ENCODE measurements at regions not wholly inside any gene's neighbourhood (a gene's known extent, or its start where the extent isn't known, plus 50 kb on each side); places are given as distances from the start of the nearest gene placed in this dataset.

GRCh38 chr18:38077229-38077628 lies 511.6 kb upstream of the CELF4 start:
- DNase-seq (ENCODE audit: low spot score): no peak

GRCh38 chr18:38076346-38077070 lies 510.9 kb upstream of the CELF4 start:
- no peak for DNase-seq (ENCODE audit: low spot score)

- DNase-seq (ENCODE audit: low spot score): no peak
These were observed 508.8 kb upstream of the CELF4 start for GRCh38 chr18:38074298-38074876.

- no peak for DNase-seq (ENCODE audit: low spot score)
These were observed 502.2 kb upstream of the CELF4 start for GRCh38 chr18:38067821-38068220.

GRCh38 chr18:38067086-38067485 lies 501.5 kb upstream of the CELF4 start:
- no peak for DNase-seq (ENCODE audit: low spot score)

GRCh38 chr18:38052879-38053590 lies 487.4 kb upstream of the CELF4 start:
- DNase-seq (ENCODE audit: low spot score): no peak

- no peak for DNase-seq (ENCODE audit: low spot score)
These were observed 482.2 kb upstream of the CELF4 start for GRCh38 chr18:38047820-38048219.

GRCh38 chr18:38046651-38047050 lies 481.1 kb upstream of the CELF4 start:
- DNase-seq (ENCODE audit: low spot score): no peak

GRCh38 chr18:38045845-38046244 lies 480.2 kb upstream of the CELF4 start:
- DNase-seq (ENCODE audit: low spot score): no peak

- no peak for DNase-seq (ENCODE audit: low spot score)
These were observed 476.8 kb upstream of the CELF4 start for GRCh38 chr18:38042211-38042890.

GRCh38 chr18:38038242-38038641 lies 472.6 kb upstream of the CELF4 start:
- DNase-seq (ENCODE audit: low spot score): no peak

GRCh38 chr18:38035193-38035592 lies 469.6 kb upstream of the CELF4 start:
- DNase-seq (ENCODE audit: low spot score): no peak

- DNase-seq (ENCODE audit: low spot score): no peak
These were observed 467.7 kb upstream of the CELF4 start for GRCh38 chr18:38033282-38033681.

- no peak for DNase-seq (ENCODE audit: low spot score)
These were observed 466.9 kb upstream of the CELF4 start for GRCh38 chr18:38032516-38032915.

- no peak for DNase-seq (ENCODE audit: low spot score)
These were observed 463.3 kb upstream of the CELF4 start for GRCh38 chr18:38028946-38029345.

GRCh38 chr18:38025433-38026038 lies 459.9 kb upstream of the CELF4 start:
- no peak for DNase-seq (ENCODE audit: low spot score)

- no peak for DNase-seq (ENCODE audit: low spot score)
These were observed 458.3 kb upstream of the CELF4 start for GRCh38 chr18:38023871-38024270.

GRCh38 chr18:38022234-38022633 lies 456.6 kb upstream of the CELF4 start:
- DNase-seq (ENCODE audit: low spot score): no peak

- DNase-seq (ENCODE audit: low spot score): no peak
These were observed 453.7 kb upstream of the CELF4 start for GRCh38 chr18:38019292-38019691.

GRCh38 chr18:38010971-38011857 lies 445.6 kb upstream of the CELF4 start:
- DNase-seq (ENCODE audit: low spot score): no peak

- no peak for DNase-seq (ENCODE audit: low spot score)
These were observed 444.4 kb upstream of the CELF4 start for GRCh38 chr18:38010037-38010436.
